ENCODE measurements at regions not wholly inside any gene's neighbourhood (a gene's known extent, or its start where the extent isn't known, plus 50 kb on each side); places are given as distances from the start of the nearest gene placed in this dataset.

GRCh38 chrX:5695971-5696370 is 532.7 kb downstream of the NLGN4X start:
- no peaks in the 10 kb centered on the region for H4K20me1 ChIP-seq (ENCODE audit: control insufficient read depth, insufficient read depth)
- H2AFZ ChIP-seq (ENCODE audit: control insufficient read depth, low read depth, low read length) = no peak overlapping the region
- TF ChIP-seq IKZF1 (conservative IDR thresholded peaks at IDR 0.05) (no peak), ZSCAN29 (IDR thresholded peaks at IDR 0.05) (no peak), NBN (IDR thresholded peaks at IDR 0.05) (no peak), TARDBP (IDR thresholded peaks at IDR 0.05; ENCODE audit: borderline replicate concordance) (no peak), SUPT20H (IDR thresholded peaks at IDR 0.05; ENCODE audit: borderline replicate concordance, control insufficient read depth, low read depth, low read length) (no peak), ZBED1 (IDR thresholded peaks at IDR 0.05; ENCODE audit: borderline replicate concordance) (no peak), YY1 (IDR thresholded peaks at IDR 0.05; ENCODE audit: low read depth, low read length) (no peak), FOXK2 (IDR thresholded peaks at IDR 0.05) (no peak), ZNF274 (IDR thresholded peaks at IDR 0.05; ENCODE audit: insufficient read depth, insufficient read length) (no peak), EP300 (IDR thresholded peaks at IDR 0.05; ENCODE audit: borderline replicate concordance in 1 of 2, control insufficient read depth in 1 of 2, low read depth in 2 of 2, low read length in 2 of 2) (no peak), NFIC (IDR thresholded peaks at IDR 0.05; ENCODE audit: low read depth, low read length) (no peak), CHD4 (IDR thresholded peaks at IDR 0.05) (no peak), RBBP5 (conservative IDR thresholded peaks at IDR 0.05) (no peak), SMC3 (IDR thresholded peaks at IDR 0.05; ENCODE audit: borderline replicate concordance, low read length) (no peak)
- ChIA-PET POLR2A (no interaction called here), CTCF (no interaction called here), RAD21 (ENCODE audit: unreplicated experiment) (no interaction called here), SMC1A (ENCODE audit: uncharacterized antibody, unreplicated experiment) (no interaction called here)
- H3K4me3 ChIP-seq = no peak overlapping the region
- FAIRE-seq = no peak
- H3K4me1 ChIP-seq (ENCODE audit: control insufficient read depth, insufficient read depth, low read length) = no peaks in the 10 kb centered on the region
- no TSS peak for BruUV-seq (replicated peaks)
- no peaks in the 10 kb centered on the region for H3K9me3 ChIP-seq (replicated peaks; ENCODE audit: control insufficient read depth, insufficient read depth, low read length)
- intact Hi-C loops (cut with micrococcal nuclease; ENCODE audit: unreplicated experiment) (no loop called here), in situ Hi-C loops (cut with MboI) (no loop called here)
- no peak overlapping the region for H3K4me2 ChIP-seq (ENCODE audit: control insufficient read depth, insufficient read depth)
- no peak overlapping the region for H3K27ac ChIP-seq (ENCODE audit: control insufficient read depth, insufficient read depth)
- ATAC-seq = no peak
- DNase-seq (ENCODE audit: low read depth, low spot score) = no peak
- H3K36me3 ChIP-seq (ENCODE audit: control insufficient read depth in 2 of 2, insufficient read depth in 2 of 2, low read length in 1 of 2) = no peaks in the 10 kb centered on the region
- no peaks in the 10 kb centered on the region for H3K27me3 ChIP-seq (replicated peaks in 1 of 2; ENCODE audit: control insufficient read depth in 2 of 2, insufficient read depth in 2 of 2, low read length in 1 of 2)
- no peaks in the 10 kb centered on the region for H3K79me2 ChIP-seq (ENCODE audit: control insufficient read depth, insufficient read depth, low read length)
- no peak overlapping the region for H3K9ac ChIP-seq (ENCODE audit: control insufficient read depth, insufficient read depth, low read length)
- 24% methylated on average over 7 of the region's 7 CpGs for WGBS (ENCODE audit: insufficient coverage, insufficient replicate concordance, low lambda C conversion rate, missing lambda C conversion rate)

All from GM12878 (cell line).